Activated naive CD8-positive, alpha-beta T cell treated with anti-CD3 and anti-CD28 coated beads for 36 hours (primary cell): ENCODE measurements at regions not wholly inside any gene's neighbourhood (a gene's known extent, or its start where the extent isn't known, plus 50 kb on each side); places are given as distances from the start of the nearest gene placed in this dataset.
"Not testable (repeated sequence)": the region's sequence is repeated elsewhere in the genome, so short reads cannot be mapped to it uniquely, and the experiment has no call there.

Experiments
- DNase-seq: peaks from one replicate; pipeline ENCODE4 v3.0.0; 2021
- H3K27ac Mint-ChIP-seq: one replicate; pipeline ENCODE4 v1.8.0; 2022; ENCODE audit warnings: mild to moderate bottlenecking, moderate library complexity, mixed read lengths
- H3K27me3 Mint-ChIP-seq: one replicate; pipeline ENCODE4 v1.8.0; 2022; ENCODE audit warnings: mild to moderate bottlenecking, mixed read lengths
- H3K36me3 Mint-ChIP-seq: one replicate; pipeline ENCODE4 v1.8.0; 2021; ENCODE audit warnings: mild to moderate bottlenecking, mixed read lengths
- H3K4me1 Mint-ChIP-seq: one replicate; pipeline ENCODE4 v1.8.0; 2021; ENCODE audit warnings: mixed read lengths
- H3K4me3 Mint-ChIP-seq: one replicate; pipeline ENCODE4 v1.8.0; 2022; ENCODE audit warnings: mild to moderate bottlenecking, moderate library complexity, mixed read lengths
- H3K9me3 Mint-ChIP-seq: one replicate; pipeline ENCODE4 v1.8.0; 2022; ENCODE audit warnings: mixed read lengths

DNA sequence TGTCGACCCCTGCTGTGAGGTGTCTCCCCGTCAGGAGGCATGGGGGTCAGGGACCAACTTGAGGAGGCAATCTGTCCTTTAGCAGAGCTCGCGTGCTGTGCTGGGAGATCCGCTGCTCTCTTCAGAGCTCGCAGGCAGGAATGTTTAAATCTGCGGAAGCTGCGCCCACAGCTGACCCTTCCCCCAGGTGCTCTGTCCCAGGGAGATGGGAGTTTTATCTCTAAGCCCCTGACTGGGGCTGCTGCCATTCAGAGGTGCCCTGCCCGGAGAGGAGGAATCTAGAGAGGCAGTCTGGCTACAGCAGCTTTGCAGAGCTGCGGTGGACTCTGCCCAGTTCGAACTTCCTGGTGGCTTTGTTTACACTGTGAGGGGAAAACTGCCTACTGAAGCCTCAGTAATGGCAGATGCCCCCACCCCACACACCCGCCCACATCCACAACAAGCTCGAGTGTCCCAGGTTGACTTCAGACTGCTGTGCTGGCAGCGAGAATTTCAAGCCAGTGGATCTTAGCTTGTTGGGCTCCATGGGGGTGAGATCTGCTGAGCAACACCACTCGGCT lies 133.1 kb downstream of the CENPC start:
- not testable (repeated sequence) for H3K4me1 Mint-ChIP-seq, DNase-seq, H3K27me3 Mint-ChIP-seq, H3K27ac Mint-ChIP-seq, H3K36me3 Mint-ChIP-seq, H3K4me3 Mint-ChIP-seq
- peaks cover 15% of the 10 kb centered on the region for H3K9me3 Mint-ChIP-seq

DNA sequence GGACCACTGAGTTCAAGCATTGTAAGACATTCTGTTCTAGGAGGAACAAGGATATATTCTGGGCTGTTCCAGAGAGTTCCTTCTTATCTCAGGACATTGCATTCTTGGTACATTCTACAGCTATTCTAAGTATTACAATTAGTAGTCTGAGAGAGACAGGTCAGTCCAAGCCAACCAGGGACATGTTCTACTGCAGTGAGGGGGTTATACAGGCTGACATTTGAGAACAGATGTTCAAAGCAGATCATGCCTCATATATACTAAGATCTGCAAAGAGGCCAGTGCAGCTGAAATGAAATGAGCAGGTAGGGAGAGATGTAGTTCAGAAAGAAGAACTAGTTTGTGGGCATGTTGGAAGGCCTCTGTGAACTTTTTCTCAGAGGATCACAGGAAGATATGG lies 142.0 kb downstream of the CENPC start:
- H3K27ac Mint-ChIP-seq: no peak overlapping the region
- no peaks in the 10 kb centered on the region for H3K4me1 Mint-ChIP-seq
- no peaks in the 10 kb centered on the region for H3K36me3 Mint-ChIP-seq
- no peaks in the 10 kb centered on the region for H3K27me3 Mint-ChIP-seq
- peaks cover 6% of the 10 kb centered on the region for H3K9me3 Mint-ChIP-seq
- H3K4me3 Mint-ChIP-seq: no peak overlapping the region
- no peak for DNase-seq

DNA sequence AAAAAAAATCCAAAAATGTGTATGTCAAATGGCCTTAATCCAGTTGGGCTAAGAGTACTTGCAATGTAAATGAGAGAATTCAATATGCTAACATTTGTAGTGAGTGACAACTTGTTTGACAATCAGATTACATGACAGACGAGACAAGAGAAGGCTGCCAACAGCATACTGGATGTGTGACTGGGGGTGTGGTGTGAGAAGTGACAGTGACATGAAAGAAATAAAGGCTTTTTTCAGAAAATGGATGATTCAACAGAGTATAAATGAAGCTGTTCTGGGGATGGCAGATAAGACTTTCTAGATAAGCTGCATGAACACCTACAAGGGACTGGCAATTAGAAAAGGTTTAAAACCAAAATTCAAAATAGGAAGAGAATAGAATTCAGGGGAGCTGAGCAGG lies 143.4 kb downstream of the CENPC start:
- Mint-ChIP-seq H3K36me3 (no peaks in the 10 kb centered on the region), H3K9me3 (peaks cover 2% of the 10 kb centered on the region), H3K27ac (no peak overlapping the region), H3K4me3 (no peak overlapping the region), H3K27me3 (no peaks in the 10 kb centered on the region), H3K4me1 (no peaks in the 10 kb centered on the region)
- no peak for DNase-seq

DNA sequence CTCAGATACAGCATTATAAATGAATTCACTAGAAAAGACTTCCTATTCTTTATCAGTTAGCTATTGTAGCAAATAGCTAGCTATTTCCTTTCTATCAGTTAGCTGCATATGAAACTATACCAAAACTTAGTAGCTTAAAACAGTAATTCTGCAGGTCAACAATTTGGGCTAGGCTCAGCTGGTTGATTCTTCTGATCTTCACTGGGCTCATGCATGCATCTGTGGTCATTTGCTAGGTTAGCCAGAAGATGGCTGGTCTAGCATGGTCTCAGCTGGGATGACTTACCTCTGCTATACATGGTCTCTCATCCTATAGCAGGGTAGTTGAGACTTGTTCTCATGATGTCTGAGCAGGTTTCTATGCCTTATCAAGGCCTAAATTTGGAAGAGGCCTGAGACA lies 147.4 kb downstream of the CENPC start:
- DNase-seq: no peak
- Mint-ChIP-seq H3K4me1 (no peaks in the 10 kb centered on the region), H3K9me3 (no peaks in the 10 kb centered on the region), H3K36me3 (no peaks in the 10 kb centered on the region), H3K27me3 (no peaks in the 10 kb centered on the region), H3K4me3 (no peak overlapping the region), H3K27ac (no peak overlapping the region)

DNA sequence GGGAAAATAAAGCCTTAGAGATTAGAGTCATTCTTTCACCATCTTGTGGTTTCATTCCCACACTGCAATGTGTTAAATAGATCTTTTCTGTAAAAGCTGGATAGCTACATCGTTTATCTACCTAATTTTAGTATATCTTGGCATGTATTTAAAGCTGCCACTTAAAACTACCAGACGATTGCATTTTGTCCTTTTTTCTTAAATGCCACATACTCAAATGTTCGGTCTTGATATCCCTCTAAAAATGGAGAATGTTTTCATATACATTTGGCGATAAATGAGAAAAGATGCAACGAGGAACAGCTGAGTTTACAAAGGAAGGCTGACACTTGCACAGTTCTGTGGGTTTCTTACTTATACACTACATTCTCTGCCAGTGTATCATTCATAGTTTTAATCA lies 148.3 kb downstream of the CENPC start:
- DNase-seq: no peak
- Mint-ChIP-seq H3K4me1 (no peaks in the 10 kb centered on the region), H3K4me3 (no peak overlapping the region), H3K36me3 (no peaks in the 10 kb centered on the region), H3K27ac (no peak overlapping the region), H3K9me3 (no peaks in the 10 kb centered on the region), H3K27me3 (no peaks in the 10 kb centered on the region)

DNA sequence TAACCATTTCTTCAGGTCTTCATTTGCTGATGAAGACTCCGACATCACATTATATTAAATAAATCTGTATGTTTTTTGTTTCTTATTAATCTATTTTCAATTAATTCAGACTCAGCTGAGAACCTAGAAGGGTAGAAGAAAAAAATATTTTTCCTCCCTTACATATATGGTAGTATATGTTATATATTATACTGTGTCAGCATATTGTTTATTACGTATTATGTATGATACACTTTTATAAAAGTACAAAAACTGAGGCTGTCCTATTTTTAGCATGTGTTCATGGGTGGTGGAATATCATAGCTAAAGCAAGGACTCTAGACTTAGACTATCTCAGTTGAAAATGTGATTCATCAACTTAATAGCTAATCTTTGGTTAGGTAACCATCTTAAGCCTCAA lies 149.3 kb downstream of the CENPC start:
- H3K27me3 Mint-ChIP-seq: no peaks in the 10 kb centered on the region
- H3K4me3 Mint-ChIP-seq: no peak overlapping the region
- H3K9me3 Mint-ChIP-seq: no peaks in the 10 kb centered on the region
- no peak for DNase-seq
- H3K27ac Mint-ChIP-seq: no peak overlapping the region
- no peaks in the 10 kb centered on the region for H3K4me1 Mint-ChIP-seq
- no peaks in the 10 kb centered on the region for H3K36me3 Mint-ChIP-seq

DNA sequence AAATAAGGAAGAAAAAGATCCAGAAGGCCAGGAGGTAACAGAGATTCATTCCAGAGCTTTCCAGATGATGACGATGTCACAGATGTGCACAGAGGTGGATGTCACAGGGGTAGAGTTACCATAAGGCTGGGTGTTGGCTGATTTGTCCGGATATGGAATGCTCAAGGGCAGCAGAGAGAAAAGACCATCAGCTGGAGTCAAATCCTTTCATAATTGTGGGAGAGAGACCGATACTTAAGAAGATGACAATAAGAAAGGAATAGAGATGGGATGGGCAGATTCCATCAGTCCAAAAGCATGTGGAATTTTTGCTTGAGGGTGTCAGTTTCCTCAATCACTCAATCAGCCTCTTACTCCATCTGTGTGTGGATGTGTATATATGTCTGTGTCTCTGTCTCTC lies 150.4 kb downstream of the CENPC start:
- Mint-ChIP-seq H3K27me3 (no peaks in the 10 kb centered on the region), H3K27ac (no peak overlapping the region), H3K9me3 (no peaks in the 10 kb centered on the region), H3K4me1 (no peaks in the 10 kb centered on the region), H3K4me3 (no peak overlapping the region), H3K36me3 (no peaks in the 10 kb centered on the region)
- no peak for DNase-seq

DNA sequence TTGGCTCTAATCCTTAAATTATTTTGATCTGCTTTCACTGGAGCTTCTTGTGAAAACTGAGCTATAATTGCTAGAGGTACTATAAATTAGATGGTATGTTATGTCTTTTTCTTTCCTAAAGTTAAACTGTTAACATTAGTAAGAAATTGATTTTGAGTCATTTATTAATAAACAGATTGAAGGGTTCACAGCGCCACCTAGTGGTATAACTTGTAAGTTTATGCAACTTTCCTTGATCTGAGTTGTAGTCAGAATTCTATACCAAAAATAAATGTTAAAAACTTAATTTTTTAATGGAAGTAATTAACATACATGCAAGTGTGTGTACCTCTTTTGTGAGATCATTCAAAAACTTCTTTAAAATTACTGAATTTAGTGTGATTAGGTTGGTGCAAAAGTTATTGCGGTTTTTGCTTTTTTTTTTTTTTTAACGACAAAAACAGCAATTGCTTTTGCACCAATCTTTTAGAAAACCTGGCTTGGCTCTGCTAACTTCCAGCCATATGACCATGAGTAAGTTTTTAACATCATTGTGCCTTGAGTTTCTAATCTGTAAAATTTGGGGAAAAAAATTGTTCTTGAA lies 151.5 kb downstream of the CENPC start:
- H3K4me1 Mint-ChIP-seq: no peaks in the 10 kb centered on the region
- no peak overlapping the region for H3K27ac Mint-ChIP-seq
- no peak for DNase-seq
- H3K9me3 Mint-ChIP-seq: no peaks in the 10 kb centered on the region
- H3K27me3 Mint-ChIP-seq: no peaks in the 10 kb centered on the region
- H3K36me3 Mint-ChIP-seq: no peaks in the 10 kb centered on the region
- no peak overlapping the region for H3K4me3 Mint-ChIP-seq

DNA sequence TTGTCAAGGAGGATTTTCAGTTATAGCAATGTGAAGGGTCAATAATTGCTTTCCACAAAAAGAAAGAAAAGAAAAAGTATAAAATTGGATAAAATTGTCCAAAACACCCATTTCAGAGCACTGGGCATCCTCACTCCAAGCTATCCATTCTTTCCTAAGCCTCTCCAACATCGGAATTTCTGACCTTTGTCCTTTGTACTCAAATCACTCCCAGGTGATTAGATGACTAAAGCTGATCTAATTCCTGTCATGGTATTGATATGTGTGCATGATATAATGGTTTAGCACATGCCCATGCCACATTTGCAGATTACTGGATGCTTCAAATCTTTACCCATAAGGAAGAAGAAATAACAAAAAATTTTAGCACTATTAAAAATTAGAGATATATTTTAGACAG lies 152.3 kb downstream of the CENPC start:
- no peaks in the 10 kb centered on the region for H3K9me3 Mint-ChIP-seq
- no peaks in the 10 kb centered on the region for H3K27me3 Mint-ChIP-seq
- no peak for DNase-seq
- no peak overlapping the region for H3K27ac Mint-ChIP-seq
- H3K4me1 Mint-ChIP-seq: no peaks in the 10 kb centered on the region
- H3K36me3 Mint-ChIP-seq: no peaks in the 10 kb centered on the region
- no peak overlapping the region for H3K4me3 Mint-ChIP-seq

DNA sequence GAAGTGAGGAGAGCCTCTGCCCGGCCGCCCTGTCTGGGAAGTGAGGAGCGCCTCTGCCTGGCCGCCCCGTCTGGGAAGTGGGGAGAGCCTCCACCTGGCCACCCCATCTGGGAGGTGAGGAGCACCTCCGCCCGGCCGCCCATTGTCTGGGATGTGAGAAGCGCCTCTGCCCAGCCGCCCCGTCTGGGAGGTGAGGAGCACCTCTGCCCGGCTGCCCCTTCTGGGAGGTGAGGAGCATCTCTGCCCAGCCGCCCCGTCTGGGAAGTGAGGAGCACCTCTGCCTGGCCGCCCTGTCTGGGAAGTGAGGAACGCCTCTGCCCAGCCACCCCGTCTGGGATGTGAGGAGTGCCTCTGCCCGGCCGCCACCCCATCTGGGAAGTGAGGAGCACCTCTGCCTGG lies 163.9 kb downstream of the CENPC start:
- H3K4me1 Mint-ChIP-seq, H3K27me3 Mint-ChIP-seq, H3K36me3 Mint-ChIP-seq, H3K4me3 Mint-ChIP-seq, H3K9me3 Mint-ChIP-seq, DNase-seq, H3K27ac Mint-ChIP-seq: not testable (repeated sequence)

DNA sequence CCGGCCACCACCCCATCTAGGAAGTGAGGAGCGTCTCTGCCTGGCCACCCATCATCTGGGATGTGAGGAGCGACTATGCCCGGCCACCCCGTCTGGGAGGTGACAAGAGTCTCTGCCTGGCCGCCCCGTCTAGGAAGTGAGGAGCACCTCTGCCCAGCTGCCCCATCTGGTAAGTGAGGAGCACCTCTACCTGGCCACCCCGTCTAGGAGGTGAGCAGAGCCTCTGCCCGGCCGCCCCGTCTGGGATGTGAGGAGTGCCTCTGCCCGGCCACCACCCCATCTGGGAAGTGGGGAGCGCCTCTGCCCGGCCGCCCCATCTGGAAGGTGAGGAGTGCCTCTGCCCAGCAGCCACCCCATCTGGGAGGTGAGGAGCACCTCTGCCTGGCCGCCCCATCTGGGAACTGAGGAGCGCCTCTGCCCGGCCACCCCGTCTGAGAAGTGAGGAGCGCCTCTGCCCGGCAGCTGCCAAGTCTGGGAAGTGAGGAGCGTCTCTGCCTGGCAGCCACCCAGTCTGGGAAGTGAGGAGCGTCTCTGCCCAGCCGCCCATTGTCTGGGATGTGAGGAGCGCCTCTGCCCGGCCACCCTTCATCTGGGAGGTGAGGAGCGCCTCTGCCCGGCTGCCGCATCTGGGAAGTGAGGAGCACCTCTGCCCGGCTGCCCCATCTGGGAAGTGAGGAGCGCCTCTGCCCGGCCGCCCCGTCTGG lies 164.4 kb downstream of the CENPC start:
- H3K4me1 Mint-ChIP-seq, H3K36me3 Mint-ChIP-seq, H3K27ac Mint-ChIP-seq, H3K9me3 Mint-ChIP-seq, H3K27me3 Mint-ChIP-seq, DNase-seq, H3K4me3 Mint-ChIP-seq: not testable (repeated sequence)

DNA sequence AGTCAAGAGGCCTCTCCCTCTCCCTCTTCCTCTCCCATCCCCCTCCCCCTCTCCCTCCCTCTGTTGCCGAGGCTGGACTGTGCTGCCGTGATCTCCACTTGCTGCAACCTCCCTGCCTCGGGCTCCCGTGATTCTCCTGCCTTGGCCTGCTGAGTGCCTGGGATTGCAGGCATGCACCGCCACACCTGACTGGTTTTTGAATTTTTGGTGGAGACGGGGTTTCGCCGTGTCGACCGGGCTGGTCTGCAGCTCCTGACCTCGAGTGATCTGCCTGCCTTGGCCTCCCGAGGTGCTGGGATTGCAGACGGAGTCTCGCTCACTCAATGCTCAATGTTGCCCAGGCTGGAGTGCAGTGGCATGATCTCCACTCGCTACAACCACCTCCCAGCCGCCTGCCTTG lies 165.1 kb downstream of the CENPC start:
- no peak for DNase-seq
- no peak overlapping the region for H3K27ac Mint-ChIP-seq
- H3K4me3 Mint-ChIP-seq: no peak overlapping the region
- H3K36me3 Mint-ChIP-seq: no peaks in the 10 kb centered on the region
- peaks cover 4% of the 10 kb centered on the region for H3K27me3 Mint-ChIP-seq
- H3K9me3 Mint-ChIP-seq: no peaks in the 10 kb centered on the region
- no peaks in the 10 kb centered on the region for H3K4me1 Mint-ChIP-seq

DNA sequence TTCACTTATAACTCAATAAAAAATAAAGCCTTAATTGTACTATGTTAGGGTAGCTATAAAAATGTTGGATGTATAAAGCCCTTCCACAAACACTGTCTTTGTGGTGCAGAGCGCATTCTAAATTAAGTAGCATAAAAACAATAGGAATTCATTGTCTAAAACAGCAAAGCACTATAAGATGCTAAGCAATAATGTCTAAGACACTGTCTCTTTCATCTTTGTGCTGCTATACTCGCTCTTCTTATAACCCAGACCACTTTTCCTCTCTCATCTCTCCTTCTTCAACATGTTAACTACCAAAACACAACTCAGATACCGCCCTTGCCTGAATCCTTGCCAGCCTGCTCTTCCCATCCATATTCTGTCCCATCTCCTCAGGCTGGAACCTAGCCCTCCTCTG lies 170.0 kb downstream of the CENPC start:
- Mint-ChIP-seq H3K36me3 (no peaks in the 10 kb centered on the region), H3K9me3 (no peaks in the 10 kb centered on the region), H3K27ac (no peak overlapping the region), H3K4me1 (no peaks in the 10 kb centered on the region), H3K4me3 (no peak overlapping the region), H3K27me3 (peaks cover 4% of the 10 kb centered on the region)
- no peak for DNase-seq

DNA sequence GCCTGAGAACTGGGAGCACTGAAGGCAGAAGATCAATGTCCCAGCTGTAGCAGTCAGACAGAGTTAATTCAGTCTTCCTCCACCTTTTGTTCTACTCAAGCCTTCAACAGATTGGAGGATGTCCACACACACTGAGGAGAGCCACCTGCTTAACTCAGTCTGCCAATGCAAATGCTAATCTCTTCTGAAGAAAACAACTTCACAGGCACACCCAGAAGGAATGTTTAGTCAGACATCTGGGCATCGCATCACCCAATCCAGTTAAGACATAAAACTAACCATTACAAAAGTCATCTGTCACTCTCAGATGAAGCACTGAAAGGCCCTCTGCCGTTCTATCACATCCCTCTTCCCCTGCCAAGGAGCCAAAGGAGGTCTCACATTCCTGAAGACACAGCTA lies 173.7 kb downstream of the CENPC start:
- H3K4me3 Mint-ChIP-seq: no peak overlapping the region
- no peaks in the 10 kb centered on the region for H3K4me1 Mint-ChIP-seq

DNA sequence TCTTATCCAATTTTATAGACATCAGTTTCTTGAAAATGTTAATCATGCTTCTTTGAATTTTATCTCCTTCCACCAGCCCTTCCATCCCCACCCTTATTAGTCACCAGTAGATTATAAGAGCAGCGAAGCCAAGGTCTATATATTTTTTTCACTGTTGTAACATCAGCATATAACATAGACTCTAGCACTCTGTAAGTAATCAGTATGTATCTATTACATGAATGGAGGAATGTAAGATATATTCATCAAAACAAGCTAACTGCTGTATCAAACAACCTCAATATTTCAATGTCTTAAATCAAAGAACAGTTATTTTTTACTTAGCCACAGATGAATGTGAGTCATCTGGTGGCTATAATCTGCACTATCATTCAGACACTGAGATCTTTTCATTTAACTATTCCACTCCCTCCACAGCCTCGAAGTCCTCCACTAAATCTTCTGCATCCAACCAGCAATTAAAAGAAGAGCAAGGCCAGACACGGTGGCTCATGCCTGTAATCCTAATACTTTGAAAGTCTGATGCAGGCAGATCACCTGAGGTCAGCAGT lies 178.9 kb downstream of the CENPC start:
- Mint-ChIP-seq H3K4me1 (no peaks in the 10 kb centered on the region), H3K36me3 (no peaks in the 10 kb centered on the region), H3K9me3 (peaks cover 3% of the 10 kb centered on the region), H3K4me3 (no peak overlapping the region), H3K27ac (no peak overlapping the region), H3K27me3 (no peaks in the 10 kb centered on the region)
- DNase-seq: no peak

More for the DNA sequence above, 173.7 kb downstream of the CENPC start:
- no peak for DNase-seq
- H3K27ac Mint-ChIP-seq: no peak overlapping the region
- H3K36me3 Mint-ChIP-seq: no peaks in the 10 kb centered on the region
- H3K9me3 Mint-ChIP-seq: no peaks in the 10 kb centered on the region
- H3K27me3 Mint-ChIP-seq: peaks cover 4% of the 10 kb centered on the region

DNA sequence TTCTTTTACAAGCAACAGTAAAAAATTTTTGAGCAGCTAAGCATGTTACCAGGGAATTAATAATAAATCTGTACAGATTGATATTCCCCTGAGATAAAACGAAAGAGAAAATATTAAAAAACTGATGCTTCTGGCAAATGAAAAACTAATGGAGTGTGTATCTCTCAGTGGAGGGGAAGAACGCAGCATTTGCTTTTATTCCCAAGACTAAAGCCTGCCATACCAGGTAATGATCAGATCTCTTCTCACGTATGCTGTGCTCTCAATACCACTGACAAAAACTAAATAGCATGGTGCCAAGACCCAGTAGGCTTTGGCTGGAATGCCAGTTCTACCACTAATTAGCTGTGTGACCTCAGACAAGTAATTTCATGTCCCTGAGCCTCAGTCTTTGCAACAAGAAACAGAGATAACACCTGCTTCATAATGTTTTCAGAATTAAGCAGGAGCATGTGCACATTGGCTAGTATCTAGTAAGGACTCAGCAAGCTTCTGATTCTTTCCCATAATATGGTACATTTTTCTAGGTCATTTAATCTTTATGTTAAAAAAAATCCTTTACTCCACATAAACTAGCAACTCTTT lies 179.6 kb downstream of the CENPC start:
- no peak for DNase-seq
- Mint-ChIP-seq H3K4me3 (no peak overlapping the region), H3K4me1 (no peaks in the 10 kb centered on the region), H3K9me3 (peaks cover 3% of the 10 kb centered on the region), H3K27me3 (no peaks in the 10 kb centered on the region), H3K36me3 (no peaks in the 10 kb centered on the region), H3K27ac (no peak overlapping the region)
